Kidney capillary endothelial cell (primary cell): ENCODE measurements at regions not wholly inside any gene's neighbourhood (a gene's known extent, or its start where the extent isn't known, plus 50 kb on each side); places are given as distances from the start of the nearest gene placed in this dataset.
"Not testable (repeated sequence)": the region's sequence is repeated elsewhere in the genome, so short reads cannot be mapped to it uniquely, and the experiment has no call there.

Experiments
- DNase-seq: peaks from one replicate; pipeline ENCODE4 v3.0.0-alpha.2; 2018; ENCODE audit warnings: low spot score

- no peak for DNase-seq
These were observed 207.9 kb upstream of the PITRM1 start for GRCh38 chr10:3380406-3381050.

GRCh38 chr10:3376631-3377030, 204.0 kb upstream of the PITRM1 start:
- DNase-seq, result no peak

GRCh38 chr10:3375505-3375904, 202.9 kb upstream of the PITRM1 start:
- DNase-seq, result no peak

GRCh38 chr10:3374914-3375313, 202.3 kb upstream of the PITRM1 start:
- DNase-seq, result no peak

GRCh38 chr10:3373374-3374027, 200.9 kb upstream of the PITRM1 start:
- DNase-seq, result not testable (repeated sequence)

GRCh38 chr10:3372281-3372680, 199.7 kb upstream of the PITRM1 start:
- DNase-seq, result no peak

- not testable (repeated sequence) for DNase-seq
These were observed 199.0 kb upstream of the PITRM1 start for GRCh38 chr10:3371624-3372023.

- no peak for DNase-seq
These were observed 194.3 kb upstream of the PITRM1 start for GRCh38 chr10:3366735-3367405.

GRCh38 chr10:3366043-3366442, 193.5 kb upstream of the PITRM1 start:
- no peak for DNase-seq

- DNase-seq, result peak; percentile 68
These were observed 193.0 kb upstream of the PITRM1 start for GRCh38 chr10:3365630-3366029.

- no peak for DNase-seq
These were observed 192.3 kb upstream of the PITRM1 start for GRCh38 chr10:3364768-3365480.

GRCh38 chr10:3363311-3364045, 190.9 kb upstream of the PITRM1 start:
- no peak for DNase-seq

- DNase-seq, result no peak
These were observed 189.8 kb upstream of the PITRM1 start for GRCh38 chr10:3362394-3362793.

GRCh38 chr10:3361640-3362039, 189.1 kb upstream of the PITRM1 start:
- no peak for DNase-seq

GRCh38 chr10:3357737-3358136, 185.2 kb upstream of the PITRM1 start:
- no peak for DNase-seq

GRCh38 chr10:3355536-3355935, 183.0 kb upstream of the PITRM1 start:
- DNase-seq, result no peak

- no peak for DNase-seq
These were observed 181.8 kb upstream of the PITRM1 start for GRCh38 chr10:3354174-3354900.

- DNase-seq, result no peak
These were observed 180.7 kb upstream of the PITRM1 start for GRCh38 chr10:3353235-3353634.

GRCh38 chr10:3350617-3351258, 178.2 kb upstream of the PITRM1 start:
- DNase-seq, result no peak

- no peak for DNase-seq
These were observed 177.6 kb upstream of the PITRM1 start for GRCh38 chr10:3350205-3350604.

- no peak for DNase-seq
These were observed 176.0 kb upstream of the PITRM1 start for GRCh38 chr10:3348564-3348963.
